ENCODE measurements at regions not wholly inside any gene's neighbourhood (a gene's known extent, or its start where the extent isn't known, plus 50 kb on each side); places are given as distances from the start of the nearest gene placed in this dataset.
"Not testable (repeated sequence)": the region's sequence is repeated elsewhere in the genome, so short reads cannot be mapped to it uniquely, and the experiment has no call there.

DNA sequence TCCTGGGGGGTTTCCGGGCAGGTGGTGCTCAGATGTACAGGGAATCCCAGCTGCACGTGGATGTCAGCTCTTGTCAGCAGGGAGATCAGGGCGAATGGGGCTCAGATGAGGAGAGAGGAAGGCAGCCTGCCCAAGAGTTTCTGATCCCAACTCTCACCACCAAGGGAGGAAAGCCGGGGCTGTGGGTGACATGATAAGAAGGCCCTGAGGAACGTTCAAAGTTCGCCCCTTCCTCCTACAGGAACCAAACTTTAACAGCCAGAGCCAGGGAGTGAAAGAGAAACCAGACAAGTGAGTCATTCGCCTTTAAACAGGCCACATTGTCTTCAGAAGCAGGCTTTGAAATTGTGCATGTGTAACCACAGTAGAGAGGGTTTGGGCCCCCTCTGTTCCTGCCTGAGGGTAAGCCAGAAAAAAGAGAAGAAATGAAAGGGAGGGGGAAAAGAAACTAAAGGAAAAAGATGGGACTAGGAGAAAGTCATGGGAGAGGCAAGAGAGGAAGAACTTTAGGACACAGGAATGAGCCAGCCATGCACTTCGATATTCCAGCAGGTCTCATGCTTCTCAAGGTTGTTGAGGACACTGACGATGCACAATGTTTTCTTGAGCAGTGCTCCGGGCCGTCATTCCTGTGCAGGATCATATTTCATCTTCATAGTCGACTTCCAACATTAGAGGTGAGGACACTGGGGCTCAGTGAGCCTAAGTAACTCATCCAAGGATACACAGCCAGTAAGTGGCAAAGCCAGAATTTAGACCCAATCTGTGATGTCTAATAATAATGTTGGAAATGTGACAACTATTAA is 691.4 kb upstream of the TBX3 start:
- TF ChIP-seq, protein P1, sequence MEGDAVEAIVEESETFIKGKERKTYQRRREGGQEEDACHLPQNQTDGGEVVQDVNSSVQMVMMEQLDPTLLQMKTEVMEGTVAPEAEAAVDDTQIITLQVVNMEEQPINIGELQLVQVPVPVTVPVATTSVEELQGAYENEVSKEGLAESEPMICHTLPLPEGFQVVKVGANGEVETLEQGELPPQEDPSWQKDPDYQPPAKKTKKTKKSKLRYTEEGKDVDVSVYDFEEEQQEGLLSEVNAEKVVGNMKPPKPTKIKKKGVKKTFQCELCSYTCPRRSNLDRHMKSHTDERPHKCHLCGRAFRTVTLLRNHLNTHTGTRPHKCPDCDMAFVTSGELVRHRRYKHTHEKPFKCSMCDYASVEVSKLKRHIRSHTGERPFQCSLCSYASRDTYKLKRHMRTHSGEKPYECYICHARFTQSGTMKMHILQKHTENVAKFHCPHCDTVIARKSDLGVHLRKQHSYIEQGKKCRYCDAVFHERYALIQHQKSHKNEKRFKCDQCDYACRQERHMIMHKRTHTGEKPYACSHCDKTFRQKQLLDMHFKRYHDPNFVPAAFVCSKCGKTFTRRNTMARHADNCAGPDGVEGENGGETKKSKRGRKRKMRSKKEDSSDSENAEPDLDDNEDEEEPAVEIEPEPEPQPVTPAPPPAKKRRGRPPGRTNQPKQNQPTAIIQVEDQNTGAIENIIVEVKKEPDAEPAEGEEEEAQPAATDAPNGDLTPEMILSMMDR (IDR thresholded peaks at IDR 0.05), result no peak
- Mint-ChIP-seq H3K27ac (no peak overlapping the region), H3K27me3 (ENCODE audit: low read depth, poor library complexity) (peaks cover 19% of the 10 kb centered on the region), H3K4me1 (peaks cover 48% of the 10 kb centered on the region), H3K4me3 (no peak overlapping the region), H3K9me3 (peaks cover 4% of the 10 kb centered on the region), H3K36me3 (ENCODE audit: low read depth) (no peaks in the 10 kb centered on the region)
- DNase-seq, result no peak

DNA sequence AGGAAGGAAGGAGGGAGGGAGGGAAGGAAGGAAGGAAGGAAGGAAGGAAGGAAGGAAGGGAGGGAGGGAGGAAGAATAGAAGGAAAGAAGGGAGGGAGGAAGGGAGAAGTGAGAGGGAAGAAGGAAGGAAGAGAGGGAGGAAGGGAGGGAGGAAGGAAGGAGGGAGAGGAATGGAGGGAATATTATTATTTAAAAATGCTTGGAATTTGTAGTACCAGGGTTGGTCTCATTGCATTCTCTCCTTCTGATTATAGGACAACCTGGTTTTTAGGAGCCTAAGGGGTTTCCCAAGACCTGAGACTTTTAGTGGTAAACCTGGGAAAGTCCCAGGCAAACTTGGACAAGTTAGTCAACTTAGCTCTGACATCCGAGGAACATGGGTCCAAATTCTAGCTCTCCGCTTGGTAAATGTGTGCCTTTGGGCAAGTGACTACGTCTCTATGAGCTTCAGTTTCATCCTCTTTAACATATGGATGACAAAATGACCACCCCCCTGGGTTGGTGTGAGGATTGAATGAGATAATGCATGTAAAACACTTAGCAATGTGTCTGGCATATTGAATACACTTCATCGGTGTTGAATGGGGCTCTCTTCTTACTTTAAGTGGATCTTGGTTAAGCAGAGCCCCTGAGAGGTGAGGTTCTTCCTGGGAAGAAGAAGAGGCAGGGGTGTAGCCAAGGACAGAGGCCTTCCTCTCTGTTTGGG is 690.7 kb upstream of the TBX3 start:
- Mint-ChIP-seq H3K4me3 (no peak overlapping the region), H3K9me3 (peaks cover 4% of the 10 kb centered on the region), H3K36me3 (ENCODE audit: low read depth) (no peaks in the 10 kb centered on the region), H3K27ac (no peak overlapping the region), H3K27me3 (ENCODE audit: low read depth, poor library complexity) (peaks cover 18% of the 10 kb centered on the region), H3K4me1 (peaks cover 41% of the 10 kb centered on the region)
- DNase-seq, result no peak
- TF ChIP-seq, protein P1 (IDR thresholded peaks at IDR 0.05), result no peak

DNA sequence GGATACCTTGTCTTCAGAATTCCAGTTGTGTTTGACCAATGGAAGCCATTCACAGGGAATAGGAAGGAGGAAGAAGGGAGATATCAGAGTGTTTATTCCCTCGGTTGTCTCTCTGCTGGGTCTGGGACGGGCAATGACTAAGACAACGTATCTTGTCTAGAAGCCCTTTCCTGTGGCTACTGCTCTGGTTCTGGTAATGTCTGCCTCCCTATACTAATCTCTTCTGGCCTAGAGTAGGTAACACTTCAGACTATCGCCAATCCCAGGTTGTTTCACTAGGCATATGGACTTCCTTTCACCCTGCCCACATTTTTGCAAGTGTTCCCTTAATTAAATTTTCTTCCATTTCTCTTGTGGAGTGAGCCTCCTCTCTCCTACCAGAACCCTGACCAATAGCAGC is 687.7 kb upstream of the TBX3 start:
- Mint-ChIP-seq H3K27me3 (ENCODE audit: low read depth, poor library complexity) (peaks cover 18% of the 10 kb centered on the region), H3K4me3 (no peak overlapping the region), H3K36me3 (ENCODE audit: low read depth) (no peaks in the 10 kb centered on the region), H3K4me1 (peaks cover 17% of the 10 kb centered on the region), H3K27ac (no peak overlapping the region), H3K9me3 (peaks cover 19% of the 10 kb centered on the region)
- no peak for DNase-seq
- TF ChIP-seq, protein P1 (IDR thresholded peaks at IDR 0.05), result no peak

DNA sequence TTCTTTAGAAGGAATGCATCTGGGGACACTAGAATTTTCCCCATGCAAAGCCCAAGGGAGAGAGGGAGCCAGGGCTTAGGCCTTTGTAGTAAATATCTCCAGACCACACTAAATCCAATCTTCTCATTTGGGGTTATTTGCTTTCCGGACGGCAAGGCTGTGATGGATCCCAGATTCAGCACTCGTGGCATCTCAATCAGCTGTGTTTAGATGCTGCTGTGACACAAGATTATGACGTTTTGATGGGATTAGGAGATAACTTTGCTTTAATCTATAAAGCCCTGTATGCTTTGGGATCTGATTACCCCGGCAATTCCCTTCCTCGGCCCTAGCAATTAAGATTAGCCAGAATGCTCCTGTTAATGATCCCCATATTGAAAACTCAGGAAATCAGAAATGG is 686.7 kb upstream of the TBX3 start:
- DNase-seq, result no peak
- H3K36me3 Mint-ChIP-seq (ENCODE audit: low read depth), result peaks cover 6% of the 10 kb centered on the region
- H3K27me3 Mint-ChIP-seq (ENCODE audit: low read depth, poor library complexity), result peaks cover 18% of the 10 kb centered on the region
- no peak overlapping the region for H3K4me3 Mint-ChIP-seq
- peaks cover 28% of the 10 kb centered on the region for H3K9me3 Mint-ChIP-seq
- no peak overlapping the region for H3K27ac Mint-ChIP-seq
- peaks cover 14% of the 10 kb centered on the region for H3K4me1 Mint-ChIP-seq
- TF ChIP-seq, protein P1 (IDR thresholded peaks at IDR 0.05), result no peak

DNA sequence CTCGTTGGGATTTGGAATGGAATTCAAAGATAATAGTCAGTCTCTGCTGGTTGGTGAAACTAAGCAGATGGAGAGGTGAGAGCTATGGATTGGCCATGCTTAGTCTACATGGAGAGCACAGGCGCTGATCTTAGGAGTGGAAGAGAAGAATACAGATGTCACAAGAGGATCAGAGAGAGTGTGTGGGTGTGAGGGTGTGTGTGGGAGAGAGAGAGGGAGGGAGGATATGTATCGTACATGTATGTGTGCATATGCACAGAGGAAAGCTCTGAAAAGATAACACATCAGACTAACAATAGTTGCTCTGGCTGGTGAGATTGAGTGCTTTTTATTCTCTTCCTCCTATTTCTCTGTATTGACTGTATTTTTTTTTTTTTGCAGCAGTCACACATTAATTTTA is 686.2 kb upstream of the TBX3 start:
- H3K27me3 Mint-ChIP-seq (ENCODE audit: low read depth, poor library complexity), result peaks cover 18% of the 10 kb centered on the region
- H3K27ac Mint-ChIP-seq, result no peak overlapping the region
- peaks cover 28% of the 10 kb centered on the region for H3K9me3 Mint-ChIP-seq
- DNase-seq, result no peak
- H3K4me1 Mint-ChIP-seq, result peaks cover 10% of the 10 kb centered on the region
- TF ChIP-seq, protein P1 (IDR thresholded peaks at IDR 0.05), result no peak
- H3K36me3 Mint-ChIP-seq (ENCODE audit: low read depth), result peaks cover 6% of the 10 kb centered on the region
- H3K4me3 Mint-ChIP-seq, result no peak overlapping the region

DNA sequence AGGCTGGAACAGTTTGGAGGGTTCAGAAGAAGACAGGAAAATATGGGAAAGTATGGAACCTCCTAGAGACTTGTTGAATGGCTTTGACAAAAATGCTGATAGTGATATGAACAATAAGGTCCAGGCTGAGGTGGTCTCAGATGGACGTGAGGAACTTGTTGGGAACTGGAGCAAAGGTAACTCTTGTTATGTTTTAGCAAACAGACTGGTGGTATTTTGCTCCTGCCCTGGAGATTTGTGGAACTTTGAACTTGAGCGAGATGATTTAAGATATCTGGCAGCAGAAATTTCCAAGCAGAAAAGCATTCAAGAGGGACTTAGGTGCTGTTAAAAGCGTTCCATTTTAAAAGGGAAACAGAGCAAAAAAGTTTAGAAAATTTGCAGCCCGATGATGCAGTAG is 682.3 kb upstream of the TBX3 start:
- Mint-ChIP-seq H3K9me3 (peaks cover 23% of the 10 kb centered on the region), H3K27me3 (ENCODE audit: low read depth, poor library complexity) (peaks cover 12% of the 10 kb centered on the region)
- not testable (repeated sequence) for H3K27ac Mint-ChIP-seq; DNase-seq; H3K36me3 Mint-ChIP-seq (ENCODE audit: low read depth); H3K4me1 Mint-ChIP-seq; H3K4me3 Mint-ChIP-seq

DNA sequence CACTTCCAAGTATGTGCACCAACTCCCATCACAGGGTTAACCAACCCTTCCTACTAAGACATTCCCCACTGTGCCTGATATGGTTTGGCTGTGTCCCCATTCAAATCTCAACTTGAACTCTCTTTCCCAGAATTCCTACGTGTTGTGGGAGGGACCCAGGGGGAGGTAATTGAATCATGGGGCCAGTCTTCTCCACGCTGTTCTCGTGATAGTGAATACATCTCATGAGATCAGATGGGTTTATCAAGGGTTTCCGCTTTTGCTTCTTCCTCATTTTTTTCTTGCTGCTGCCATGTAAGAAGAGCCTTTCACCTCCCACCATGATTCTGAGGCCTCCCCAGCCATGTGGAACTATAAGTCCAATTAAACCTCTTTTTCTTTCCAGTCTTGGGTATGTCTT is 681.8 kb upstream of the TBX3 start:
- H3K9me3 Mint-ChIP-seq, result peaks cover 23% of the 10 kb centered on the region
- H3K4me3 Mint-ChIP-seq; DNase-seq; H3K4me1 Mint-ChIP-seq; H3K27ac Mint-ChIP-seq; H3K27me3 Mint-ChIP-seq (ENCODE audit: low read depth, poor library complexity); H3K36me3 Mint-ChIP-seq (ENCODE audit: low read depth): not testable (repeated sequence)

Data from nephron progenitor cell (in vitro differentiated cells).